GM21737 (cell line): ENCODE measurements at regions not wholly inside any gene's neighbourhood (a gene's known extent, or its start where the extent isn't known, plus 50 kb on each side); places are given as distances from the start of the nearest gene placed in this dataset.
"Not testable (repeated sequence)": the region's sequence is repeated elsewhere in the genome, so short reads cannot be mapped to it uniquely, and the experiment has no call there.

ENCODE experiments used
- ATAC-seq: cut with Tn5 transposase; IDR thresholded peaks from one replicate; pipeline ENCODE4 v1.9.1; 2021; ENCODE audit warnings: mild to moderate bottlenecking, moderate library complexity; ENCODE audit not compliant: unreplicated experiment

DNA sequence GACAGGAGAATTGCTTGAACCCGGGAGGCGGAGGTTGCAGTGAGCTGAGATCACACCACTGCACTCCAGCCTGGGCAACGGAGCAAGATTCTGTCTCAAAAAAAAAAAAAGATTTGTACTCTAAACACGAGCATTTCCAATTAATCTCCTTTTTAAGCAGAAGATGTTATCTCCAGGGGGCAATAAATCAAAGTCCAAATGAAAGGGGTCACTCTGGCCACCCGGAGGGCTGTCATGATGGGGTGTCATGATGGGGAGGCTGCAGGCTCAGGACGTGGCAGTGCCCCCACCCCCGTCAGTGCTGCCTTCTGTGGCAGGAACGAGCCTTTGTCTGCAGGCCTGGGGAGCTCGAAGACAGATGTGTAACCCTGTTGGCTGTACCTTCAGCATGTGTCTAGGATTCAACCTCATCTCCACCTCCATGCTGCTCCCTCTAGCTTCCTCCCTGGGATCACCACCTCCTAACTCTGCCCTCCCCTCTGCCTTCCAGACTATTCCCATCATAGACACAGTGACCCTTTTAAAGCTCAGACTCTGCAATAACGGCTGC, 76.9 kb upstream of the YWHAQ start:
- no peak for ATAC-seq

DNA sequence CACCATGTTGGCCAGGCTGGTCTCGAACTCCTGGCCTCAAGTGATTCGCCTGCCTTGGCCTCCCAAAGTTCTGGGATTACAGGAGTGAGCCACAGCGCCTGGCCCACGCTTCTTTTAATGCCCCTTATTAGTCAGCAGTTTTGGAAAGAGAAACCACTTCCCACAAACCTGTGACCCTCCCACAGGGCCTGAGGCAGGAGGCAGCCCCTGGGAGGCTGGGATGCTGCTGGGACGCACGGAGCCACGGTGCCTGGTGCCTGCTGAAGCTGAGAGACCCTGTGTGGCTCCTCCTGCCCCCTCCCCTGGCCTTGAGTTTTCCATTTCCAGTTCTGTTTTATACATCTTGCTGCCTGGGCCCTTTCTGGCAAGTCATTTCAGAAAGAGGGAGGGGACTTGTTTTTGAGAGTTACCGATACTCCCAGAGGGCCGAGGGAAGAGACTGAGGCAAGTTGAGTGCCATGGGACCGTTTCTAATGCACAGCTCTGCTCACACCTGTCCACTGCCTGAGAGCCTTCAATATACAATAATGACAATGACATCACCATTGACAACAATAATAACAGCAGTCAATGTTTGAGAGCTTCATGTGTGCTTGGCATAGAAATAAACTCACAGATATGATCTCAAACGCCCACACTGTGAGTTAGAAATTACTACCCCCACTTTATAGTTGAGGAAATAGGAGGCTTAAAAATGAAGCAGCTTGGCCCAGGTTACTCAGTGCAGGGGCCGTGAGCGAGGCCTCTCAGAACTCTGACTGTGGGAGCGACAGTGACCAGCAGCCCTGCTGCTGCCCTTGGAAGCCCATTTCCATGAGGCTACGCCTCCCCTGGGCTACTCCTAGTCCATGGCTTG, 78.1 kb upstream of the YWHAQ start:
- no peak for ATAC-seq

- no peak for ATAC-seq
These were observed 78.9 kb upstream of the YWHAQ start for GRCh38 chr2:9709539-9710285.

DNA sequence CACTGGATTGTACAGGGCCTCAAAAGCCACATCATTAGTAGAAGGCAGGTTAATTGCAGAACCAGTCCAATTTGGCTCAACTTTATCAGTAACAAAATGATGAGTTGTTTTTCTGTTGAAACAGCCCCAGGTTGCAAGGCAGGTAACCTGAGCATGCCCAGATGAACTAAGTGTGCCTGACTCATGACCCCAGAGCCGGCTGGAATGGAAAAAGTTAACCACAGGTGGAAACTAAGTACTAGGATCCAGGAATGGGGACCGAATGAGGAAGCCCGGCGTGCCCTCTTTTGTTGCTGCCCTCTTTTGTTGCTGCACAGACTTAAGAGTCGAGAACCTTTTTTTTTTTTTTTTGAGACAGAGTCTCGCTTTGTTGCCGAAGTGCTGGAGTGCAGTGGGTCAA, 79.5 kb upstream of the YWHAQ start:
- no peak for ATAC-seq

GRCh38 chr2:9712263-9712662, 81.5 kb upstream of the YWHAQ start:
- no peak for ATAC-seq

DNA sequence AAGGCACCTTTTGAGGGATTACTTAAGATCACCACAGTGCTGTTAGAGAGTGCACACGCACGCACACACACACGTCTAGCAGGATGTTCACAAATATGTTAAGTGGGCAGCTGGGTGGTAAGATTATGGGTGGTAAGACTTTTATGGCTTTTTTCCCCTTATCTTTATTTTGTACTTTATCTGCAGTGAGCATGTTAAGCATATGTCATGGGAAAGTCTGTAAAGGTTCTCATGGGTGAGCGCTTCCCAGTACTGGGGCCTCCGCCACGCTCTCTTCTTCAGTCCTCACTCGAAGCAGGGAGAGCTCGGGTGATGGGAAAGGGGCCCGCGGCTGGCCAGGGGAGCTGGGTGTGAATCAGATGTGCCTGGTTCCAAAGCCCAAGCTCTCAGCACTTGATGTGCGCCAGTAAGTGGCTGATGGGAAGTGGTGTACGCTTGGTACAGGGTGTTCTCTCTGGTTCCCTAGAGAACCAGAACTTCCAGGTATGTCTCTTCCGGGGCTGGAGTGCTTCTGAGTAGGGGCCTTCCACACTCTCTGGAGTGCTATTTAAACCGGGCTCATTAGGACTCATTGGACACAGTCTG, 83.9 kb upstream of the YWHAQ start:
- no peak for ATAC-seq

GRCh38 chr2:9715238-9715637, 84.4 kb upstream of the YWHAQ start:
- ATAC-seq: no peak

DNA sequence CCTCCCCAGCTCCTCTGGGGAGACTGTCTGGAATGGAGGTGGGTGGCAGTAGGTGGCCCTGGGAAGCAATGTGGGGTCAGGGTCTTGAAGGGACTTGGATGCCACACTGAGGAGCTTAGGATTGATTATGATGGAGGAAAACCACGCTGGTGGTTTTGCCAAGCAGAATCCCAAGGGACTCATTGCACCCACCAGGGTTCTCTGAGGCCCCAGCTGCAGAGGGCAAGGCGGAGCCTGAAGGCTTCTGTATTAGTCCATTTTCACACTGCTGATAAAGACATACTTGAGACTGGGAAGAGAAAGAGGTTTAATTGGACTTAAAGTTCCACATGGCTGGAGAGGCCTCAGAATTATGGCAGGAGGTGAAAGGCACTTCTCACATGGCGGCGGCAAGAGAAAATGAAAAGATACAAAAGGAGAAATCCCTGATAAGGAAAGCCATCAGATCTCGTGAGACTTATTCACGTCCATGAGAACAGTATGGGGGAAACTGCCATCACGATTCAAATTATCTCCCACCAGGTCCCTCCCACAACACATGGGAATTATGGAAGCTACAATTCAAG, 87.2 kb upstream of the YWHAQ start:
- no peak for ATAC-seq

DNA sequence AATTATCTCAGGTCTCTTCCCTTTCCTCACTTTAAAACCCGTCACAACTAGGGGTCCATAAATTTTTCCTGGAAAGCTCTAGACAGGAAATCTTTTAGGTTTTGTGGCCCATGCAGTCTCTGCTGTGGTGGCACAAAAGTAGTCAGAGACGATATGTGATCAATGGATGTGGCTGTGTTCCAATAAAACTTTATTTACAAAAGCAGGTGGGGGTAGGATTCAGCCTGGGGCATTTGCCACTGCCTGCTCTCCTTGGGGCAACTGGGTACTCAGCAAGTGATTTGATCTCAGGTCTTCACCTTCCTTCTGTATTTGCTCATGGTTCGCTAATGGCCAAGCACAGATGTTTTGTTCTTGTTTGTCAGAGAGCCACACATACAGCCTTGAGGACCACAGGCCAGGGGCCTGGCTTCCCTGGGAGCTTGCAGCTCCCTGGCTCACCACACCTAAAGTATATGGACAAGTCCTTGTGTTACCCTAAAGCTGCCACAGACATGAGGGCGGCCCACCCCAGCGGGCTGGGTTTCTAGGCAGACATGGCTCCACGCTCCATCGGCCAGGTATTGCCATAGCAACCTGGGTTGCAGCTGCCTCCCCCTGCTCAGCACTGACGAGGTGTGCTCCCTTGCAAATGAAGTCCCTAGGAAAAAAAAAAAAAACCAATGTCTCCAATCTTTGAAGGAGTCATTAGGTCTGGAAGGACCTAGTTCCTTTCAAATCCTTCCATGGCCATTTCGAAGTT, 89.7 kb upstream of the YWHAQ start:
- no peak for ATAC-seq

- ATAC-seq: no peak
These were observed 90.5 kb upstream of the YWHAQ start for GRCh38 chr2:9721344-9721743.

DNA sequence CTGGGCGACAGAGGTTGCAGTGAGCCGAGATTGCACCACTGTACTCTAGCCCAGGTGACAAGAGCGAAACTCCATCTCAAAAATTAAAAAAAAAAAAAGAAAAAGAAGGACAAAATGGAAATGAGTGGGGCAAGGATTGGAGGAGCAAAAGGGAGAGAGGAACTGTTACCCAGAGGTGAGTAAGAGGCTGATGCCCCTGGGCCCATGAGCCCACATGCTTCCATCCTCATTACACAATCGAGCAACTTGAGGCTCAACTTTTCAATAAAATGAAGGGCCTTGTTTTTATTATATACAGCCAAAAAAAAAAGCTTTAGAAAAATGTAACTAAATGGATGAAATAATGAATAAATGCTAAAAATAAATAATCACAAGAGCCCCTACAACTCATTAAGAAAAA, 91.7 kb upstream of the YWHAQ start:
- no peak for ATAC-seq

- no peak for ATAC-seq
These were observed 93.8 kb upstream of the YWHAQ start for GRCh38 chr2:9724565-9724964.

DNA sequence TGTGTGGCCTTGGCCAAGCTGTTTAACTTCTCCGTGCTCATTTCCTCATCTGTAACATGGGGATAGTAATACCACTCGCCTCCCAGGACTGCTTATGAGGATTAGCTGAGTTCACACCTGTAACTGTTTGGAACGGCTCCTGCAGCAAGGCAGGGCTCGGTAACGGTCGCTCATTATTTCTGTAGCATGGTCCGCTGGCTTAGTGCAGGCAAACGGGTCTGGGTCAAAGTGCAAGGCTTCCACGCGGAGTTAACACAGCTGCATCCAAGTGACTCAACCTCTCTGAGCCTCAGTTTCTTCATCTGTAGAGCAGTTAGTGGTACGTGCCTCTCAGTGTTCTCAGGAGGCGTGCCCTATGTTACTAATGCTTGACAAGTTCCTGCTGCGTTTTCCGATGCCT, 94.3 kb upstream of the YWHAQ start:
- no peak for ATAC-seq

DNA sequence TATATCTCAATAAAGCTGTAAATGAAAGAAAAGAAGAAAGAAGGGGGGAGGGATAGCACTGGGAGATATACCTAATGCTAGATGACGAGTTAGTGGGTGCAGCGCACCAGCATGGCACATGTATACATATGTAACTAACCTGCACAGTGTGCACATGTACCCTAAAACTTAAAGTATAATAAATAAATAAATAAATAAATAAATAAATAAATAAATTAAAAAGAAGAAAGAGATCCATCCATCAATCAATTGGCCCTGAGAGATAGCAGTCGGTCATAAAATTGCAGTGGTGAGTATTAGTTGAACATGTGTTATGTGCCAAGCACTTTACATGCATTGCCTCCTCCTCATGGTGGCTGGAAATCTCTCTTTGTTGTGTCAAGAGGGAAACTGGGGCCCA, 95.2 kb upstream of the YWHAQ start:
- ATAC-seq: not testable (repeated sequence)

DNA sequence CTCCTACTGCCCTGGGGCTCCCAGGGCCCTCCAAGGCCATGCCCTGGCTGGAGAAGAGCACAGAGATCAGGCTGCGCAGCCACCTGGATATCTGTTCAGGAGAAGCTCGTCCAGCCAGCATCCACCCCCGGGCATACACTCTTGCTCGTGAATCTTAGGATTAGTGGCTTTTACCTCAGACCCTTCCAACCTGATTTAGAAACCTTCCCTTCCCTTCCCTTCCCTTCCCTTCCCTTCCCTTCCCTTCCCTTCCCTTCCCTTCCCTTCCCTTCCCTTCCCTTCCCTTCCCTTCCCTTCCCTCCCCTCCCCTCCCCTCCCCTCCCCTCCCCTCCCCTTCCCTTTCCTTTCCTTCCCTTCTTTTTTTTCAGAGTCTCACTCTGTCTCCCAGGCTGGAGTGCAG, 99.7 kb upstream of the YWHAQ start:
- ATAC-seq: not testable (repeated sequence)

DNA sequence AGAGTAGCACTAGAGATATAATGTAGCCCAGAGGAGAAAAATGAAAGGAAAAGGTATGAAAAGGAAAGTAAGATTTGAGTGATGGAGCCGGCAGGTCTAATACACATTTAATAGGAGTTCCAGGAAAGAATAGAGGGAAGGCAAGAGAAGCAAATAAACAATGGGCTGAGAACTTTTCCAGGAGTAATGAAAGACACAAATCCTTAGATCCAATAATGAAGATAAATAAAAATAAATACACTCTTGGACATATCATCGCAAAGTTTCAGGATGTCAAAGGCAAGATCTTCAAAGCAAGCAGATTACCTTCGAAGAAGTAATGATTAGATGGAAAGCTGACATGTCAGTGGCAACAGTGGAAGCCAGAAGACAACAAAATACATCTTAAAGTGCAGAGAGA, 102.0 kb upstream of the YWHAQ start:
- no peak for ATAC-seq

GRCh38 chr2:9734308-9734707, 103.5 kb upstream of the YWHAQ start:
- ATAC-seq: no peak

- ATAC-seq: no peak
These were observed 104.5 kb upstream of the YWHAQ start for GRCh38 chr2:9735335-9735734.

GRCh38 chr2:9736021-9736420, 105.2 kb upstream of the YWHAQ start:
- no peak for ATAC-seq

DNA sequence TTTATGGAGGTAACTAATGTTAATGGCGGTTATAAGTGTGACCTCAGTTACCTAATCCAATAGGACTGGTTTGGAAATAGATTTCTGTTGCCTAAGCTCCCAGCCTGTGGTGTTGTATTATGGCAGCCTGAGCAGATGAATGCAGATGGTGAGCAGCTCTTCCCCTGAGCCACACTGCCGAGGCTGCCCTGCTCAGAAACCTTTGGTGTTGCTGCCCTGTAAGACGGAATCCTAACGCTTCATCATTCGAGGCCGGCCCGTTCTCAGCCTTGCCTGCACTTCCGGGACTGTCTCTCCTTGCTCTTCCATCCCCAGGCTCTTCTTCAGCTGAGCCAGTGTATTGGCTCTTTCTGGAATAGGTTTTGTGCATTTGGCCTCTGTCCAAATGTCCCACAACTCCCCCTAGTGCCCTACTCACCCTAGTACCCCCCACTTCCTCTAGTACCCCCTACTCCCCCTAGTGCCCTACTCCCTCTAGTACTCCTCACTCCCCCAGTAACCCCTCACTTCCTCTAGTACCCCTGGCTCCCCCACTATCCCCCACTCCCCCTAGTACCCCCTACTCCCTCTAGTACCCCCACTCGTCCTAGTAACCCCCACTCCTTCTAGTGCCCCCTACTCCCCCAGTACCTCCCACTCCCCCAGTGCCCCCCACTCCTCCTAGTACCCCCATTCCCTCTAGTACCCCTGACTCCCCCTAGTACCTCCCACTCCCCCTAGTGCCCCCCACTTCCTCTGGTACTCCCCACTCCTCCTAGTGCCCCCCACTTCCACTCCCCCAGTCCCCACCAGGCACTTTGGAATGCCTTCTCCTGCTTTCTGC, 106.0 kb upstream of the TAF1B start:
- no peak for ATAC-seq
